IMR-90 (cell line): ENCODE measurements at regions not wholly inside any gene's neighbourhood (a gene's known extent, or its start where the extent isn't known, plus 50 kb on each side); places are given as distances from the start of the nearest gene placed in this dataset.

ENCODE experiments used
- ATAC-seq: fragments of 200-7000 bp; cut with Tn5 transposase; 2 replicates; pipeline ENCODE4 v1.9.1; 2020; ENCODE audit warnings: low read depth, mild to moderate bottlenecking, moderate library complexity
- BruUV-seq: library from RNA; stranded (reverse); fragments of 400-500 nt; replicated peaks from 2 replicates; lab custom pipeline; 2021; lab: Mats Ljungman, UMichigan
- CTCF ChIA-PET: fragments of 300-600 bp; formaldehyde crosslinking; extraction: SDS; loops from one replicate; lab custom pipeline; 2021; ENCODE audit warnings: antibody characterized with exemption; lab: Yijun Ruan, JAX
- POLR2A ChIA-PET: fragments of 300-600 bp; sonication (Branson Sonifier 250); formaldehyde crosslinking; loops from one replicate; lab custom pipeline; 2022; ENCODE audit warnings: antibody characterized with exemption; ENCODE audit not compliant: unreplicated experiment; lab: Charles Lee
- DNase-seq: peaks from one replicate; pipeline ENCODE4 v3.0.0; 2013
- H2AFZ ChIP-seq: replicated peaks from 2 replicates; pipeline ENCODE3; 2013; ENCODE audit warnings: low read length, mild to moderate bottlenecking; ENCODE audit not compliant: poor library complexity
- H2AK5ac ChIP-seq: 2 replicates; pipeline ENCODE4 v1.6.1; 2013; ENCODE audit warnings: low read depth, low read length, inconsistent platforms
- H2AK9ac ChIP-seq: replicated peaks from 2 replicates; pipeline ENCODE3; 2013; ENCODE audit warnings: mild to moderate bottlenecking, low read depth, low read length, moderate library complexity; ENCODE audit not compliant: poor library complexity
- H2BK120ac ChIP-seq: 2 replicates; pipeline ENCODE4 v1.6.1; 2013; ENCODE audit warnings: low read depth, low read length, inconsistent platforms
- H2BK15ac ChIP-seq: 3 replicates; pipeline ENCODE4 v1.6.1; 2013; ENCODE audit warnings: low read depth, low read length, inconsistent platforms
- H2BK20ac ChIP-seq: 2 replicates; pipeline ENCODE4 v1.6.1; 2013; ENCODE audit warnings: low read depth, mild to moderate bottlenecking, inconsistent platforms, low read length, moderate library complexity
- H2BK5ac ChIP-seq: 2 replicates; pipeline ENCODE4 v1.6.1; 2013; ENCODE audit warnings: mild to moderate bottlenecking, low read depth, low read length, inconsistent platforms; ENCODE audit not compliant: poor library complexity, severe bottlenecking
- H3K14ac ChIP-seq: replicated peaks from 2 replicates; pipeline ENCODE4 v1.6.1; 2013; ENCODE audit warnings: low read depth, low read length, inconsistent platforms
- H3K18ac ChIP-seq: 2 replicates; pipeline ENCODE4 v1.6.1; 2013; ENCODE audit warnings: low read depth, low read length, control low read depth
- H3K23ac ChIP-seq: 2 replicates; pipeline ENCODE4 v1.6.1; 2013; ENCODE audit warnings: low read depth, low read length, inconsistent platforms
- H3K27ac ChIP-seq: 2 replicates; pipeline ENCODE4 v1.5.1; 2013; ENCODE audit warnings: mild to moderate bottlenecking, control low read depth, low read length; ENCODE audit not compliant: insufficient read depth
- H3K27me3 ChIP-seq: 2 replicates; pipeline ENCODE4 v1.6.1; 2013; ENCODE audit warnings: low read length; ENCODE audit not compliant: control insufficient read depth, insufficient read depth
- H3K36me3 ChIP-seq: 2 replicates; pipeline ENCODE4 v1.6.1; 2013; ENCODE audit warnings: low read length, mixed read lengths; ENCODE audit not compliant: control insufficient read depth, insufficient read depth
- H3K4ac ChIP-seq: 2 replicates; pipeline ENCODE4 v1.6.1; 2013; ENCODE audit warnings: low read depth, low read length, inconsistent platforms
- H3K4me1 ChIP-seq: 2 replicates; pipeline ENCODE4 v1.6.1; 2013; ENCODE audit warnings: low read length, mixed read lengths; ENCODE audit not compliant: control insufficient read depth, insufficient read depth
- H3K4me2 ChIP-seq: 2 replicates; pipeline ENCODE4 v1.6.1; 2013; ENCODE audit warnings: low read depth, mild to moderate bottlenecking, control low read depth, low read length, moderate library complexity
- H3K4me3 ChIP-seq: 2 replicates; pipeline ENCODE4 v1.5.1; 2013; ENCODE audit warnings: low read depth, mild to moderate bottlenecking, control low read depth, low read length, moderate library complexity; ENCODE audit not compliant: insufficient read depth
- H3K56ac ChIP-seq: 2 replicates; pipeline ENCODE4 v1.6.1; 2013; ENCODE audit warnings: low read length, inconsistent platforms; ENCODE audit not compliant: insufficient read depth; ENCODE audit errors: extremely low read depth
- H3K79me1 ChIP-seq, 2 experiments: 2 replicates each; pipeline ENCODE4 v1.6.1; 2013; ENCODE audit warnings: low read length in 2 of 2, inconsistent platforms in 1 of 2, low read depth in 1 of 2
- H3K9ac ChIP-seq: 2 replicates; pipeline ENCODE4 v1.6.1; 2013; ENCODE audit warnings: low read depth, low read length, control low read depth
- H3K9me1 ChIP-seq: 2 replicates; pipeline ENCODE4 v1.6.1; 2013; ENCODE audit warnings: low read length, inconsistent platforms; ENCODE audit not compliant: insufficient read depth
- H3K9me3 ChIP-seq: 2 replicates; pipeline ENCODE4 v1.6.1; 2013; ENCODE audit warnings: low read length; ENCODE audit not compliant: control insufficient read depth, insufficient read depth
- H4K20me1 ChIP-seq: 2 replicates; pipeline ENCODE4 v1.6.1; 2013; ENCODE audit warnings: low read length, inconsistent platforms; ENCODE audit not compliant: insufficient read depth
- H4K5ac ChIP-seq: 2 replicates; pipeline ENCODE4 v1.6.1; 2013; ENCODE audit warnings: mild to moderate bottlenecking, low read depth, low read length, control low read depth
- H4K8ac ChIP-seq, 2 experiments: 2 replicates each; pipeline ENCODE4 v1.6.1; 2013; ENCODE audit warnings: low read depth in 2 of 2, low read length in 2 of 2, control low read depth in 1 of 2, inconsistent platforms in 1 of 2
- H4K91ac ChIP-seq: 2 replicates; pipeline ENCODE4 v1.6.1; 2013; ENCODE audit warnings: low read depth, low read length, inconsistent platforms; ENCODE audit not compliant: insufficient read depth
- BHLHE40 ChIP-seq: fragments of 150-350 bp; IDR thresholded peaks from 2 replicates; pipeline ENCODE4 v1.6.1; 2016; ENCODE audit warnings: mild to moderate bottlenecking, low read depth, low read length
- CEBPB ChIP-seq: IDR thresholded peaks from 2 replicates; pipeline ENCODE4 v1.6.1; 2012; ENCODE audit warnings: low read depth, low read length, improper control_type of control experiment
- CHD1 ChIP-seq: IDR thresholded peaks from 2 replicates; pipeline ENCODE4 v1.6.1; 2012; ENCODE audit warnings: low read depth, low read length, improper control_type of control experiment
- FOS ChIP-seq: fragments of 150-350 bp; IDR thresholded peaks from 2 replicates; pipeline ENCODE4 v1.6.1; 2016; ENCODE audit warnings: low read depth, low read length
- MAFK ChIP-seq: IDR thresholded peaks from 2 replicates; pipeline ENCODE4 v1.6.1; 2012; ENCODE audit warnings: low read depth, low read length, improper control_type of control experiment
- MAZ ChIP-seq: IDR thresholded peaks from 2 replicates; pipeline ENCODE4 v1.6.1; 2012; ENCODE audit warnings: low read depth, mild to moderate bottlenecking, low read length, improper control_type of control experiment, moderate library complexity, borderline replicate concordance
- MXI1 ChIP-seq: IDR thresholded peaks from 2 replicates; pipeline ENCODE4 v1.6.1; 2012; ENCODE audit warnings: low read depth, mild to moderate bottlenecking, low read length, moderate library complexity, borderline replicate concordance
- NFE2L2 ChIP-seq: fragments of 150-350 bp; IDR thresholded peaks from 2 replicates; pipeline ENCODE4 v1.6.1; 2016; ENCODE audit warnings: low read depth, mild to moderate bottlenecking, low read length
- POLR2A ChIP-seq: IDR thresholded peaks from 2 replicates; pipeline ENCODE4 v1.6.1; 2012; ENCODE audit warnings: mild to moderate bottlenecking, low read depth, low read length
- RAD21 ChIP-seq: IDR thresholded peaks from 2 replicates; pipeline ENCODE4 v1.6.1; 2012; ENCODE audit warnings: low read length, improper control_type of control experiment
- RCOR1 ChIP-seq: IDR thresholded peaks from 2 replicates; pipeline ENCODE4 v1.6.1; 2012; ENCODE audit warnings: mild to moderate bottlenecking, low read length, improper control_type of control experiment; ENCODE audit not compliant: insufficient replicate concordance
- RFX5 ChIP-seq: IDR thresholded peaks from 2 replicates; pipeline ENCODE4 v1.8.0; 2012; ENCODE audit warnings: low read depth, mild to moderate bottlenecking, low read length, moderate library complexity
- SMC3 ChIP-seq: fragments of 150-350 bp; IDR thresholded peaks from 2 replicates; pipeline ENCODE4 v1.6.1; 2016; ENCODE audit warnings: low read depth, mild to moderate bottlenecking, antibody characterized with exemption, low read length, moderate library complexity
- WGBS, 2 experiments: methylation state at CpG; one replicate each; pipeline versions ENCODE4 v1.1.5 to v1.1.7; 2013; ENCODE audit warnings: missing lambda C conversion rate in 2 of 2; ENCODE audit not compliant: insufficient read length in 1 of 2; ENCODE audit errors: extremely low coverage in 2 of 2; 5-methylcytosine and 5-hydroxymethylcytosine counted together
- dilution Hi-C: fragments of 300-500 bp; cut with HindIII; formaldehyde crosslinking; loops from one replicate; pipeline ENCODE4 v1.14.3; 2018; ENCODE audit warnings: low sequenced_read_pairs; ENCODE audit not compliant: unreplicated experiment
- in situ Hi-C: fragments of 300-500 bp; cut with MboI; formaldehyde crosslinking; loops from 3 replicates; pipeline ENCODE4 v1.14.3; 2019; ENCODE audit warnings: low sequenced_read_pairs, inconsistent platforms, mixed read lengths
- intact Hi-C: fragments of 100-400 bp; cut with micrococcal nuclease; formaldehyde crosslinking; loops from 2 replicates; pipeline ENCODE4 v1.10.0; 2022
- TF ChIP-seq, protein P1 (sequence below): fragments of 150-350 bp; IDR thresholded peaks from 2 replicates; pipeline ENCODE4 v1.6.1; 2017; ENCODE audit warnings: mild to moderate bottlenecking, antibody characterized with exemption, low read length, low read depth
- TF ChIP-seq, protein P2 (sequence below): conservative IDR thresholded peaks from 2 replicates; pipeline ENCODE4 v1.5.1; 2012; ENCODE audit warnings: mild to moderate bottlenecking, low read depth, low read length, improper control_type of control experiment
- TF ChIP-seq, protein P3 (sequence below): fragments of 150-350 bp; IDR thresholded peaks from 2 replicates; pipeline ENCODE4 v1.6.1; 2016; ENCODE audit warnings: low read depth, mild to moderate bottlenecking, low read length, moderate library complexity, borderline replicate concordance

DNA sequence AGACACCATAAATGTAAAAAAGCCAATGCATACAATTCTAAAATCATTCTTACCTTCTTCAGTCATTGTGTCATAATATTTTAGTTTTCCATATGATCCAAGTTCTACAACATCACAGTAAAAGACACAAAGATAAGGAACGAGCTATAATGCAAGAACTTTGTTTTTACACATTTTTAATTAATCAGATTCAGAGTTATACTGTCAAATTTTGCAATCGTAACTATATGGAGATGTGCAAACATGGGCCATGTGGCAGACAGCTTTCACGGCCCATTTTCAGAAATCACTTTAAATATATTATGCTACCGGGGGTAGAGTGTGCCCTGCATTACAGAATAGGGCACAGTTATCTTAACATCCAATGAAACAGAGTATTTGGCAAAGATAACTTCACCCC lies 188.4 kb downstream of the ACER2 start:
- Histone ChIP-seq H3K56ac (no peak overlapping the region), H3K79me1 (no peaks in the 10 kb centered on the region), H3K9me1 (no peaks in the 10 kb centered on the region), H3K23ac (no peak overlapping the region), H3K14ac (no peak overlapping the region), H3K9ac (no peak overlapping the region), H2BK5ac (no peak overlapping the region), H3K4me2 (no peak overlapping the region), H2AFZ (no peak overlapping the region), H3K27ac (no peak overlapping the region), H4K8ac (no peak overlapping the region), H3K9me3 (no peaks in the 10 kb centered on the region), H3K4me1 (no peaks in the 10 kb centered on the region), H2AK9ac (no peak overlapping the region), H3K36me3 (no peaks in the 10 kb centered on the region), H3K18ac (no peak overlapping the region), H2BK120ac (no peak overlapping the region), H3K4me3 (no peak overlapping the region), H3K27me3 (no peaks in the 10 kb centered on the region), H2AK5ac (no peak overlapping the region), H3K4ac (no peak overlapping the region), H4K5ac (no peak overlapping the region), H2BK15ac (no peak overlapping the region), H4K20me1 (no peaks in the 10 kb centered on the region), H4K91ac (no peak overlapping the region), H2BK20ac (no peak overlapping the region)
- ChIA-PET CTCF (no interaction called here), POLR2A (no interaction called here)
- no CpG with 5 or more reads among the region's 4 CpGs for WGBS, 2 experiments
- dilution Hi-C loops: no loop called here
- ATAC-seq: no peak
- intact Hi-C loops: no loop called here
- in situ Hi-C loops: no loop called here
- TF ChIP-seq CEBPB (no peak), RFX5 (no peak), NFE2L2 (no peak), FOS (no peak), POLR2A (no peak), RCOR1 (no peak), MAFK (no peak), RAD21 (no peak), CHD1 (no peak), MXI1 (no peak), MAZ (no peak), BHLHE40 (no peak), SMC3 (no peak)
- TF ChIP-seq, protein P1, sequence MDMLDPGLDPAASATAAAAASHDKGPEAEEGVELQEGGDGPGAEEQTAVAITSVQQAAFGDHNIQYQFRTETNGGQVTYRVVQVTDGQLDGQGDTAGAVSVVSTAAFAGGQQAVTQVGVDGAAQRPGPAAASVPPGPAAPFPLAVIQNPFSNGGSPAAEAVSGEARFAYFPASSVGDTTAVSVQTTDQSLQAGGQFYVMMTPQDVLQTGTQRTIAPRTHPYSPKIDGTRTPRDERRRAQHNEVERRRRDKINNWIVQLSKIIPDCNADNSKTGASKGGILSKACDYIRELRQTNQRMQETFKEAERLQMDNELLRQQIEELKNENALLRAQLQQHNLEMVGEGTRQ: no peak
- TF ChIP-seq, protein P2, sequence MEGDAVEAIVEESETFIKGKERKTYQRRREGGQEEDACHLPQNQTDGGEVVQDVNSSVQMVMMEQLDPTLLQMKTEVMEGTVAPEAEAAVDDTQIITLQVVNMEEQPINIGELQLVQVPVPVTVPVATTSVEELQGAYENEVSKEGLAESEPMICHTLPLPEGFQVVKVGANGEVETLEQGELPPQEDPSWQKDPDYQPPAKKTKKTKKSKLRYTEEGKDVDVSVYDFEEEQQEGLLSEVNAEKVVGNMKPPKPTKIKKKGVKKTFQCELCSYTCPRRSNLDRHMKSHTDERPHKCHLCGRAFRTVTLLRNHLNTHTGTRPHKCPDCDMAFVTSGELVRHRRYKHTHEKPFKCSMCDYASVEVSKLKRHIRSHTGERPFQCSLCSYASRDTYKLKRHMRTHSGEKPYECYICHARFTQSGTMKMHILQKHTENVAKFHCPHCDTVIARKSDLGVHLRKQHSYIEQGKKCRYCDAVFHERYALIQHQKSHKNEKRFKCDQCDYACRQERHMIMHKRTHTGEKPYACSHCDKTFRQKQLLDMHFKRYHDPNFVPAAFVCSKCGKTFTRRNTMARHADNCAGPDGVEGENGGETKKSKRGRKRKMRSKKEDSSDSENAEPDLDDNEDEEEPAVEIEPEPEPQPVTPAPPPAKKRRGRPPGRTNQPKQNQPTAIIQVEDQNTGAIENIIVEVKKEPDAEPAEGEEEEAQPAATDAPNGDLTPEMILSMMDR: no peak
- TF ChIP-seq, protein P3, sequence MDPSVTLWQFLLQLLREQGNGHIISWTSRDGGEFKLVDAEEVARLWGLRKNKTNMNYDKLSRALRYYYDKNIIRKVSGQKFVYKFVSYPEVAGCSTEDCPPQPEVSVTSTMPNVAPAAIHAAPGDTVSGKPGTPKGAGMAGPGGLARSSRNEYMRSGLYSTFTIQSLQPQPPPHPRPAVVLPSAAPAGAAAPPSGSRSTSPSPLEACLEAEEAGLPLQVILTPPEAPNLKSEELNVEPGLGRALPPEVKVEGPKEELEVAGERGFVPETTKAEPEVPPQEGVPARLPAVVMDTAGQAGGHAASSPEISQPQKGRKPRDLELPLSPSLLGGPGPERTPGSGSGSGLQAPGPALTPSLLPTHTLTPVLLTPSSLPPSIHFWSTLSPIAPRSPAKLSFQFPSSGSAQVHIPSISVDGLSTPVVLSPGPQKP: no peak
- DNase-seq: no peak
- BruUV-seq: no TSS peak
